ENCODE measurements at regions not wholly inside any gene's neighbourhood (a gene's known extent, or its start where the extent isn't known, plus 50 kb on each side); places are given as distances from the start of the nearest gene placed in this dataset.

DNA sequence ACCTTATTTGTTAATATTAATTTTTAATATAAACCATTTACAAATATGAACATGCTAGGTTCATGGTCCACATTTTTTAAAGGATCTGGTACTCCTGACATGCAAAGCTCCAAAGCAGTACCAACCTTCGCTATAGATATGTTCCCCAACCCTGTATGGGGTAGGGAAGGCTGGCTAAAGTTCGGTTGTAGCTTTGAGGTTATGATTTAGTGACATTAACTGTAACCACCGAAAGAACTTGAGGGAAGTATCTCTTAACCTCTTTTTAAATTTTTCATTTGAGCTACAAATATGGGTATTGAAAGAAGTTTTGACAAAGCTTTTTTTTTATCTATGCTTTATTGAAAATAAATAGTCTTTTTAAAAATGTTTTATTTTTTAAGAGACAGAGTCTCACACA is 115.5 kb downstream of the DYRK2 start:
- TF ChIP-seq, protein P1, sequence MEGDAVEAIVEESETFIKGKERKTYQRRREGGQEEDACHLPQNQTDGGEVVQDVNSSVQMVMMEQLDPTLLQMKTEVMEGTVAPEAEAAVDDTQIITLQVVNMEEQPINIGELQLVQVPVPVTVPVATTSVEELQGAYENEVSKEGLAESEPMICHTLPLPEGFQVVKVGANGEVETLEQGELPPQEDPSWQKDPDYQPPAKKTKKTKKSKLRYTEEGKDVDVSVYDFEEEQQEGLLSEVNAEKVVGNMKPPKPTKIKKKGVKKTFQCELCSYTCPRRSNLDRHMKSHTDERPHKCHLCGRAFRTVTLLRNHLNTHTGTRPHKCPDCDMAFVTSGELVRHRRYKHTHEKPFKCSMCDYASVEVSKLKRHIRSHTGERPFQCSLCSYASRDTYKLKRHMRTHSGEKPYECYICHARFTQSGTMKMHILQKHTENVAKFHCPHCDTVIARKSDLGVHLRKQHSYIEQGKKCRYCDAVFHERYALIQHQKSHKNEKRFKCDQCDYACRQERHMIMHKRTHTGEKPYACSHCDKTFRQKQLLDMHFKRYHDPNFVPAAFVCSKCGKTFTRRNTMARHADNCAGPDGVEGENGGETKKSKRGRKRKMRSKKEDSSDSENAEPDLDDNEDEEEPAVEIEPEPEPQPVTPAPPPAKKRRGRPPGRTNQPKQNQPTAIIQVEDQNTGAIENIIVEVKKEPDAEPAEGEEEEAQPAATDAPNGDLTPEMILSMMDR (IDR thresholded peaks at IDR 0.05; ENCODE audit: low read length), result no peak
- TF ChIP-seq EZH2 (IDR thresholded peaks at IDR 0.05; ENCODE audit: borderline replicate concordance, low read length), result no peak

All from OCI-LY1 (cell line).